Mesothelial cell of epicardium (in vitro differentiated cells): ENCODE measurements at regions not wholly inside any gene's neighbourhood (a gene's known extent, or its start where the extent isn't known, plus 50 kb on each side); places are given as distances from the start of the nearest gene placed in this dataset.

ENCODE experiments used
- DNase-seq, 2 experiments: peaks; one replicate each; pipeline ENCODE4 v3.0.0; 2021; ENCODE audit warnings: low spot score in 2 of 2; ENCODE audit not compliant: unreplicated experiment in 2 of 2
- H3K27ac Mint-ChIP-seq: 2 replicates; pipeline ENCODE4 v1.8.0; 2021; ENCODE audit warnings: mixed read lengths
- H3K27me3 Mint-ChIP-seq: 2 replicates; pipeline ENCODE4 v1.8.0; 2021; ENCODE audit warnings: low read depth, mixed read lengths
- H3K36me3 Mint-ChIP-seq: 2 replicates; pipeline ENCODE4 v1.8.0; 2021; ENCODE audit warnings: mixed read lengths
- H3K4me1 Mint-ChIP-seq: 2 replicates; pipeline ENCODE4 v1.8.0; 2021; ENCODE audit warnings: mixed read lengths
- H3K4me3 Mint-ChIP-seq: 2 replicates; pipeline ENCODE4 v1.8.0; 2021; ENCODE audit warnings: mild to moderate bottlenecking, moderate library complexity, mixed read lengths
- H3K9me3 Mint-ChIP-seq: 2 replicates; pipeline ENCODE4 v1.8.0; 2021; ENCODE audit warnings: mixed read lengths
- CTCF ChIP-seq: fragments of 200-600 bp; sonication (generic); IDR thresholded peaks from one replicate; pipeline ENCODE4 v1.5.0; 2021; ENCODE audit warnings: antibody characterized with exemption; ENCODE audit not compliant: unreplicated experiment

GRCh38 chr5:23089286-23089685 lies 236.1 kb upstream of the CDH12 start:
- Mint-ChIP-seq H3K4me1 (no peaks in the 10 kb centered on the region), H3K9me3 (no peaks in the 10 kb centered on the region)
- TF ChIP-seq CTCF: no peak

GRCh38 chr5:23084815-23085214 lies 231.7 kb upstream of the CDH12 start:
- DNase-seq: no peak
- Mint-ChIP-seq H3K4me3 (no peak overlapping the region), H3K9me3 (no peaks in the 10 kb centered on the region), H3K36me3 (no peaks in the 10 kb centered on the region), H3K4me1 (no peaks in the 10 kb centered on the region), H3K27me3 (peaks cover 4% of the 10 kb centered on the region), H3K27ac (no peak overlapping the region)
- no peak for TF ChIP-seq CTCF

More at GRCh38 chr5:23089286-23089685, 236.1 kb upstream of the CDH12 start:
- Mint-ChIP-seq H3K4me3 (no peak overlapping the region), H3K27me3 (peaks cover 4% of the 10 kb centered on the region), H3K36me3 (no peaks in the 10 kb centered on the region), H3K27ac (no peak overlapping the region)
- no peak for DNase-seq

GRCh38 chr5:23072179-23072578 lies 219.0 kb upstream of the CDH12 start:
- Mint-ChIP-seq H3K27me3 (no peaks in the 10 kb centered on the region), H3K9me3 (peaks cover 5% of the 10 kb centered on the region), H3K27ac (no peak overlapping the region), H3K36me3 (no peaks in the 10 kb centered on the region), H3K4me1 (no peaks in the 10 kb centered on the region), H3K4me3 (no peak overlapping the region)
- no peak for TF ChIP-seq CTCF
- no peak for DNase-seq

- no peaks in the 10 kb centered on the region for H3K36me3 Mint-ChIP-seq
- peaks cover under 1% of the 10 kb centered on the region for H3K27me3 Mint-ChIP-seq
- H3K27ac Mint-ChIP-seq: no peak overlapping the region
- H3K9me3 Mint-ChIP-seq: peaks cover 3% of the 10 kb centered on the region
- no peaks in the 10 kb centered on the region for H3K4me1 Mint-ChIP-seq
- TF ChIP-seq CTCF: no peak
- no peak overlapping the region for H3K4me3 Mint-ChIP-seq
- DNase-seq: no peak
Observed at GRCh38 chr5:23071682-23072081, 218.5 kb upstream of the CDH12 start.

- no peak for DNase-seq
- no peak for TF ChIP-seq CTCF
Observed at GRCh38 chr5:23064710-23065109, 211.6 kb upstream of the CDH12 start.

GRCh38 chr5:23053846-23054245 lies 200.7 kb upstream of the CDH12 start:
- no peaks in the 10 kb centered on the region for H3K4me1 Mint-ChIP-seq
- no peak overlapping the region for H3K27ac Mint-ChIP-seq
- peaks cover 5% of the 10 kb centered on the region for H3K27me3 Mint-ChIP-seq
- TF ChIP-seq CTCF: no peak
- H3K9me3 Mint-ChIP-seq: no peaks in the 10 kb centered on the region
- DNase-seq: no peak
- no peak overlapping the region for H3K4me3 Mint-ChIP-seq
- no peaks in the 10 kb centered on the region for H3K36me3 Mint-ChIP-seq

More at GRCh38 chr5:23064710-23065109, 211.6 kb upstream of the CDH12 start:
- Mint-ChIP-seq H3K9me3 (no peaks in the 10 kb centered on the region), H3K4me3 (no peak overlapping the region), H3K27ac (no peak overlapping the region), H3K4me1 (no peaks in the 10 kb centered on the region), H3K27me3 (peaks cover 4% of the 10 kb centered on the region), H3K36me3 (no peaks in the 10 kb centered on the region)
